GM06990 (cell line): ENCODE measurements at regions not wholly inside any gene's neighbourhood (a gene's known extent, or its start where the extent isn't known, plus 50 kb on each side); places are given as distances from the start of the nearest gene placed in this dataset.

Experiments
- DNase-seq: peaks from one replicate; pipeline ENCODE4 v3.0.0-alpha.2; 2011; ENCODE audit not compliant: insufficient read length; ENCODE audit errors: extremely low read depth
- H3K27me3 ChIP-seq: replicated peaks from 2 replicates; pipeline ENCODE4 v1.6.0; 2011; ENCODE audit warnings: low read length; ENCODE audit not compliant: control insufficient read depth, insufficient read depth
- H3K36me3 ChIP-seq: 2 replicates; pipeline ENCODE4 v1.5.1; 2011; ENCODE audit warnings: low read length; ENCODE audit not compliant: control insufficient read depth, insufficient read depth
- H3K4me3 ChIP-seq: replicated peaks from 2 replicates; pipeline ENCODE4 v1.5.1; 2011; ENCODE audit warnings: low read depth, mild to moderate bottlenecking, control low read depth, low read length
- CTCF ChIP-seq: IDR thresholded peaks from 2 replicates; pipeline ENCODE4 v1.5.1; 2011; ENCODE audit warnings: low read length, control low read depth, mild to moderate bottlenecking, inconsistent platforms; ENCODE audit not compliant: insufficient read depth, poor library complexity, severe bottlenecking

GRCh38 chr4:146040623-146041022, 102.0 kb upstream of the ZNF827 start:
- TF ChIP-seq CTCF = no peak
- H3K36me3 ChIP-seq = no peaks in the 10 kb centered on the region
- no peak for DNase-seq

DNA sequence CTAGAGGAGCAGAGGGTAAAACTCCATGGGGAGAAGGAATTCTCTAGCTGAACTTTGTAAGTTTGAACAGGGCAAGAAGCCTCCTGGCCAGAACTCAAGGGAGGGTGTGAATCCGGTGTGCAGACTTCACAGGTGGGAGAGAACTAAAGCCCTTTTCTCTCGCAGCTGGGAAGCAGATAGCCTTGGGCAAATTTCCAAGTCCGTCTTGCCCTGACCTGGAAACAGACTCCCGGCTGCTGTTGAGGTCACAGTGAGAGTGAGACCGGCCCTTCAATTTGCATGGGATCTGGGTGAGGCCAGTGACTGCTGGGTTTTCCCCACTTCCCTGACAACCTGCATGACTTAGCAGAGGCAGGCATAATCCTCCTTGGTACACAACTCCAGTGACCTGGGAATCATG, 94.5 kb upstream of the ZNF827 start:
- Histone ChIP-seq H3K36me3 (no peaks in the 10 kb centered on the region), H3K27me3 (no peaks in the 10 kb centered on the region), H3K4me3 (peak overlapping the region; percentile 19; the same call in 1 of the 2 replicates)
- no peak for TF ChIP-seq CTCF
- no peak for DNase-seq

More at GRCh38 chr4:146040623-146041022, 102.0 kb upstream of the ZNF827 start:
- no peak overlapping the region for H3K4me3 ChIP-seq
- H3K27me3 ChIP-seq = no peaks in the 10 kb centered on the region

GRCh38 chr4:146032234-146032860, 93.7 kb upstream of the ZNF827 start:
- no peaks in the 10 kb centered on the region for H3K36me3 ChIP-seq
- no peaks in the 10 kb centered on the region for H3K27me3 ChIP-seq
- no peak overlapping the region; the same call in 1 of the 2 replicates for H3K4me3 ChIP-seq
- TF ChIP-seq CTCF = no peak
- DNase-seq = no peak

GRCh38 chr4:146029939-146030710, 91.5 kb upstream of the ZNF827 start:
- TF ChIP-seq CTCF = no peak
- Histone ChIP-seq H3K36me3 (no peaks in the 10 kb centered on the region), H3K4me3 (peak overlapping the region; percentile 7), H3K27me3 (no peaks in the 10 kb centered on the region)
- peak; percentile 50 for DNase-seq

DNA sequence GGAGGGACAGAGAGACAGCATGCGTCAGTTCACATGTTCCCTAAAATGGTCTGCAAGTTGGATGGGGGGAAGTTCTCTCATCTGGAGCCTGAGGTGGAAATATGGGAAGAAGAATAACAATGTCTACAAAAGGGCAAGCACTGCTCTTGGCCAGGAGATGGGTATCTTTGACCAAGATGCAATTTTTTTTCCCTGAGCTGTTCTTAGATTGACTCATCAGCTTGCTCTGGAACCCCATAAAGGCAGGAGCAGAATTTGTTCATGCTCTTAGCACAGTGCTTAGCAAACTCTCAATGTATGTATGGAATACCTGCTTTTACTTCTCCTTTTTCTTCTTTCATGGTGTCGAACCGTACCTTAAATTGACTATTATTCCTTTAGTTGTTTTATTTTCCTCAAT, 90.5 kb upstream of the ZNF827 start:
- no peak overlapping the region for H3K4me3 ChIP-seq
- no peaks in the 10 kb centered on the region for H3K27me3 ChIP-seq
- H3K36me3 ChIP-seq = no peaks in the 10 kb centered on the region
- TF ChIP-seq CTCF = peak; percentile 35
- DNase-seq = no peak

- H3K4me3 ChIP-seq = no peak overlapping the region
- H3K27me3 ChIP-seq = no peaks in the 10 kb centered on the region
- no peak for TF ChIP-seq CTCF
- DNase-seq = no peak
- H3K36me3 ChIP-seq = no peaks in the 10 kb centered on the region
These were observed 89.1 kb upstream of the ZNF827 start for GRCh38 chr4:146027761-146028160.
